ENCODE measurements at regions not wholly inside any gene's neighbourhood (a gene's known extent, or its start where the extent isn't known, plus 50 kb on each side); places are given as distances from the start of the nearest gene placed in this dataset.

GRCh38 chr7:3120513-3120912 lies 76.8 kb upstream of the CARD11 start:
- no peaks in the 10 kb centered on the region for H3K79me2 ChIP-seq (ENCODE audit: insufficient read depth, low read depth, low read length)
- DNase-seq (ENCODE audit: low spot score): peak; percentile 4
- no peak for TF ChIP-seq CTCF (conservative IDR thresholded peaks at IDR 0.05; ENCODE audit: low read length)
- TF ChIP-seq EZH2phosphoT487 (IDR thresholded peaks at IDR 0.05; ENCODE audit: borderline replicate concordance, low read depth, low read length): no peak
- no peak overlapping the region for H2AFZ ChIP-seq (ENCODE audit: low read length)
- no peak overlapping the region for H3K27ac ChIP-seq (ENCODE audit: low read depth, low read length, poor library complexity, severe bottlenecking)
- no peaks in the 10 kb centered on the region for H3K36me3 ChIP-seq (ENCODE audit: insufficient read depth, low read length)
- no peak overlapping the region for H3K4me3 ChIP-seq (ENCODE audit: low read depth, low read length, poor library complexity, severe bottlenecking)
- no peaks in the 10 kb centered on the region for H4K20me1 ChIP-seq (ENCODE audit: insufficient read depth, low read length)
- intact Hi-C loops (cut with micrococcal nuclease; ENCODE audit: unreplicated experiment): no loop called here
- H3K9me3 ChIP-seq (ENCODE audit: low read length): no peaks in the 10 kb centered on the region
- ChIA-PET CTCF (ENCODE audit: unreplicated experiment) (interaction anchor here (1.4 kb wide), 1 partner anchor 19 kb away, joined by 3 read pairs; no protein-coding TSS in a partner anchor), POLR2A (no interaction called here)
- BruUV-seq (replicated peaks): no TSS peak
- H3K4me1 ChIP-seq (ENCODE audit: insufficient read depth, low read length, poor library complexity, severe bottlenecking): no peaks in the 10 kb centered on the region
- H3K4me2 ChIP-seq (ENCODE audit: low read length): no peak overlapping the region
- no peaks in the 10 kb centered on the region for H3K9me2 ChIP-seq (ENCODE audit: insufficient read depth, low read length)

GRCh38 chr7:3128857-3129490 lies 85.3 kb upstream of the CARD11 start:
- intact Hi-C loops (cut with micrococcal nuclease; ENCODE audit: unreplicated experiment): no loop called here
- CTCF ChIA-PET (ENCODE audit: unreplicated experiment): no interaction called here

More at GRCh38 chr7:3128857-3129490, 85.3 kb upstream of the CARD11 start:
- BruUV-seq (replicated peaks): no TSS peak
- Histone ChIP-seq H2AFZ (ENCODE audit: low read length) (no peak overlapping the region), H3K4me3 (ENCODE audit: low read depth, low read length, poor library complexity, severe bottlenecking) (no peak overlapping the region), H3K9me2 (ENCODE audit: insufficient read depth, low read length) (no peaks in the 10 kb centered on the region), H3K4me1 (ENCODE audit: insufficient read depth, low read length, poor library complexity, severe bottlenecking) (no peaks in the 10 kb centered on the region), H3K79me2 (ENCODE audit: insufficient read depth, low read depth, low read length) (no peaks in the 10 kb centered on the region), H3K9me3 (ENCODE audit: low read length) (no peaks in the 10 kb centered on the region), H3K4me2 (ENCODE audit: low read length) (no peak overlapping the region), H3K27ac (ENCODE audit: low read depth, low read length, poor library complexity, severe bottlenecking) (no peak overlapping the region), H4K20me1 (ENCODE audit: insufficient read depth, low read length) (no peaks in the 10 kb centered on the region), H3K36me3 (ENCODE audit: insufficient read depth, low read length) (no peaks in the 10 kb centered on the region)
- no peak for DNase-seq (ENCODE audit: low spot score)
- POLR2A ChIA-PET: interaction anchor here (0.6 kb wide), 1 partner anchor 37 kb away, joined by 4 read pairs; no protein-coding TSS in a partner anchor
- no peak for TF ChIP-seq EZH2phosphoT487 (IDR thresholded peaks at IDR 0.05; ENCODE audit: borderline replicate concordance, low read depth, low read length)
- no peak for TF ChIP-seq CTCF (conservative IDR thresholded peaks at IDR 0.05; ENCODE audit: low read length)
